Left forelimb (tissue), 1 donor: ENCODE measurements at regions not wholly inside any gene's neighbourhood (a gene's known extent, or its start where the extent isn't known, plus 50 kb on each side); places are given as distances from the start of the nearest gene placed in this dataset.

Source experiments
- DNase-seq: peaks from one replicate; pipeline ENCODE4 v3.0.0-alpha.2; 2018; ENCODE audit warnings: low spot score

DNA sequence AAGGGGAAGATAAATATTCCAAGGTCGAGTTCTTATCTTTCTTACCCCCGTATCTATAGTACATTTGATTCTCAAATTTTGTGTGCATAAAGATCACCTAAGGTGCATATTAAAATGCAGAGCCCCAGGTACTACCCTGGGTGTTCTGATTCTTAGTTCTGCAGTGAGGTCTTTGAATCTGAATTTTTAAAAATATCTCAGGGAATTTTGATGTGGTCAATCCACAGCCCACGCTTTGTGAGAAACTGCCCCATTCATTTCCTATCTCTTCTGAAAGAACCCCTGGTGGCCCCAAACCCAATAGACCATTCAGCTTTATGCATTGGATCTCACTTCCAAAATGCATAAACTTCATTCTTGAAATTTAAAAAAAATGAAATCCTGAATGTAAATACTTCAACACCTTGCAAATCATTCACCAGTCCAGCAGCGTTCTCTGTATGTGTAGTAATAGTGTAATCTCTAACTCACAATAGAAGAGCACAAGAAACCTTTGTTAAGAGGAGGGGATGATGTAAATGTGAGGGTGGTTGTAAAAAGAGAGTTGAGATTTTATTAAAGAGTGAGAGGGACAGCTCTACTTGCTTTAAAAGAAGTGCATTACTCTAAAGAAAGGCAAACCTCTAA lies 108.8 kb upstream of the ZP4 start:
- no peak for DNase-seq

DNA sequence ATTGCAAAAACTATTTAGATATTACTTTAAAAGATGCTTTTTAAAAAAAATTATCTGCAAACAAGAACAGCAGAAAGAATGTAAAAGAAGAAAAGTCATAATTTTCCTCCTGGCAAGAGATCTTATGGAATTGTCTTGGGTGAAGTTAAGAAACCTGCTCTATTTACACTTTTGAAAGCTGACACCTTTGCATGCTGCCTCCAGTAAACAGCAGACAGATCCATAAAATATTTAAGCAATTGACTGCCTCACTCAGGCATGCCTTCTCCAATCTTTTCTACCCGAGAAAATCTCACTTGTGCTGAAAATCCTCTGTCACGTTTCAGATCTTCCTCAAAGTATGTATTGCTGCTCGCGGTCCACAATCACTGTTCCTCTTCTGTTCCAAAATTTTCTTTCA lies 107.9 kb upstream of the ZP4 start:
- DNase-seq = no peak

DNA sequence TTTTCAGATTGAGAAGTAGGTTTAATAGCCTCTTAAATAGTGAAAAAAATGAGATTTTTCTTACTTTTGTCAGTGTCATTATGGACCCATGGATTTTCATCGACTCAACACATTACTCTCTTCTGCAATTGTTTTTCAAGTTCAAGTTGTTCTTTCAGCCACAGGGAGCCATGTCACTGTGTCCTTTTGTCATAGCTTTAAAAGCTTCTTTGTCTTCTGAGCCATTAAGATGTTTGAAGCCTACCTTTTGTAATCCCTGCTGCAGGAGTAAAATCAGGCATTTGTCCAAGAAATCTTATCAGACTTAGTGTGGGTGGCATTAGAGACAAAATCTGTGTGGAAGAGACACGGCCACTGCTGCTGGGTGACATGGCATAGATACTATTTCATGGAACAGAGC lies 92.8 kb upstream of the ZP4 start:
- no peak for DNase-seq

DNA sequence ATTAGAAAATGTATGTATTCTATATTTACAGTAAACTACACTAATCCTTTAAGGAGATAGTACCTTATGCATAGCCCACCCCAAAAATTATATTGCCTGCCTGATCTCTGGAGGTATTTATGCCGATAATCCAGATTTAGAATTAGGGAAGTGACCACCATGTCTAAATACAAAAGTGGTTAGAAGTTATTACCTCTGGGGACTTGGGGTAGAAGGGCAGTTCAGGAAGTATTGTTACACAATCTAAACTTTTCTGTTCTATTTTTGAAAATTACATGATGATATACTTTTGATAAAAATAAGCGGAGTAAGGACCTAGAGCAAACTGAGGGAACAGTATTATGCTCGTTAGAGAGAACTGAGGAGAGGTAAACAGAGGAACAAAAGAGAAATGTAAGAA lies 90.5 kb upstream of the ZP4 start:
- no peak for DNase-seq

DNA sequence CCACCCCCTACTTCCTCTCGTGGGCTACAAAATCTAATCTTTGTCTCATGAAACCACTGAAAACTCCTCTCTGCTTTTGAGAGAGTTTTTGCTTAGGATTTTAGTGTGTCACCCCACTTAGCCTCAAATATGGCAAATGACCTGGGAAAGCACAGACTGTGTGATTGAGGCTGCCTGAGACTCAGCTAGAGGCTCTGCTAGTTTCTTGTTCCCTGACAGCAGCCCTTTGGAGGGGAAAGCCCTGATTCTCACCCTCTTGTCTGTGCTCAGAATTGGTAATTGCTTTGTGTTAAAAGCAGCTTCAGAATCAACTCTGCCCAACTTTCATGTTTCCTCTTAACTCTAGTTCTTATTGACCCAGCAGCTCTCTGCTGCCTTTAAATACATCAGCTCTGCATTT lies 85.6 kb upstream of the ZP4 start:
- DNase-seq = no peak

DNA sequence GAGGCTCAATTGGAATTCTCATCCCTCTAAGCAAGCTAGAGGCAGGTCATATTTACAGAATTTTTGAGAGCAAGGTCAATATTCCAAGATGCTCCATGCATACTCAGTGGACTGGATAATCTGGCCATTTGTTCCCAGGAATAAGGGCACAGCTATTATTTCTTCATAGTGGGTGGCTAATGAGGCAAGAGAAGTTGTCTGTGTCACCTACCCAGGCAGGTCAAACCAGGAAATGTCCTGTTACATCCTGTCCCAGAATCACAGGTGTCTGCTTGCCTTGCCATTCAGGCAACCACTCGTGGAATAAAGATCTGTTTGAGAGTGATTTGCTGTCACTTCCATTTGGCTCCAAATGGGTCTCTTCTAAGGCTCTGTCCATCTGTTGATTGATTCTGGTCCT lies 85.2 kb upstream of the ZP4 start:
- no peak for DNase-seq

DNA sequence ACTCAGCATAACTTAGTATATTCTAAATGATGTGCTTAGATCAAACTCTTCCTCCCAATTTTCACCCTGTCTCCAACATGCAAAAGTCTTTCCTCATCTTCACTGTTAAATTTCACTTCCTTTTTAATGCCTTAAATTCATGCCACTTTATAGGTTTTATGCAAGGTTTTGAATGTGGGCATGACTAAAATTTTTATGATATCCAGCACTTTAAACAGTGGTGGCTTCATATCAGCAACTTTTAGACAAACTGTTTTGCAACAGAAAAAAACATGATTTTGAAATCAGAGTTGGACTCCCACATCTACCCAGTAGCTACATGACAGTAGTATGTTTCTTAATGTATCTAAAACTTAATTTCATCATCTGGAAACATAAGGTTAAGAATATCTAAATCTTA lies 84.7 kb upstream of the ZP4 start:
- no peak for DNase-seq

DNA sequence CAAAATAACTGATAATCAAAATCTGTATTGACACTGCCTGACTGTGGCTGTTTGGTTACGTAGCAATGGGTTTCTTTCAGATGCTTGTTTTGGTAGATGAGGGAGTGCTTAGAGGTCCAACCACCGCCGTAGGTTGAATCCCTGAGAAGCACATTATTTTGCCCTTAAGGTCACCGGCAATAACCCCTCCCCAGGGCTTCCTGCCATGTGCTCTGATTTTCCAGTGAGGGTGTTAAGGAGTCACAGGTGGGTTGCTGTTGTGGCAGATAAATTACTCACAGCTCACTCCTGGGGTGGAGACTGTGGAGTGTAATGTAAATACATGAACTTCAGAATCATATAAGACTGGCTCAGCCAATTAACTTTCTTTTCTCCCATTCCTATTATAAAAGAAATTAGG lies 81.5 kb upstream of the ZP4 start:
- DNase-seq = no peak

DNA sequence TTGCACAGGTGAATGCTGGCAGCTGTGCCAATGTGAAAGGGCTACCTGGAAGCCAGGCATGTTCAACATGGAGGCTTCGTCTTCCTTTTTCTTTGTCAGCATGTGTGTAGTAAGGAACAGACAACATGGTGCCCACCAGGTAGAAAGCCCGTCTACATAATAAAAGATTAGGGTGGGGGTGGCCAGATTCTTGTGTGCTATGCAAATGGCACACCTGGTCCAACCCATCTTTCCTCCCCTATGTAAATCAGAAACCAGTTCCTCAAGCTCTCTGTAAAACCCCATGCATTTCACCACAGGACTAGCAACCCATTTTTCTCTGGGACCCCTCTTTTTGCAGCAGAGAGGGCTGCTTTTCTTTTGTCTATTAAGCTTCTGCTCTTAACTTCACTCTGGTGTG lies 72.3 kb upstream of the ZP4 start:
- no peak for DNase-seq

DNA sequence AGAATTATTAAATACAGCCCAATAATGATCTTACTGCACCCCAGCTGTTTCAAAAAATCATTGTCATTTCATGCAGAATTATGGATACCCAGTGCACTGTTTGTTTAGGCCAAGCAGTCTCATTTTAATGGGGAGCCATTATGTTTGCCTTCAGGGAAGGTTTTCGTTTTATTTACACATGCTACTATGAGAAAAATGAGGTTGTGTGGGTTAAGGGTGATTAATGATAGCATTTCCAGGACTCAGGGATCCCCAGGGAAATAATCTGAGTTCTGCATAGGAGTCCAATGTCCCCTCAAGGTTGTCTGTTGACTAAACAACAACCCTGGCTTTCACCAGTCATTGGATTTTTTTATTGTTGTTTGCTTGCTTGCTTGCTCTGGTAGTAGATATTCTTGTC lies 71.0 kb upstream of the ZP4 start:
- DNase-seq = no peak

DNA sequence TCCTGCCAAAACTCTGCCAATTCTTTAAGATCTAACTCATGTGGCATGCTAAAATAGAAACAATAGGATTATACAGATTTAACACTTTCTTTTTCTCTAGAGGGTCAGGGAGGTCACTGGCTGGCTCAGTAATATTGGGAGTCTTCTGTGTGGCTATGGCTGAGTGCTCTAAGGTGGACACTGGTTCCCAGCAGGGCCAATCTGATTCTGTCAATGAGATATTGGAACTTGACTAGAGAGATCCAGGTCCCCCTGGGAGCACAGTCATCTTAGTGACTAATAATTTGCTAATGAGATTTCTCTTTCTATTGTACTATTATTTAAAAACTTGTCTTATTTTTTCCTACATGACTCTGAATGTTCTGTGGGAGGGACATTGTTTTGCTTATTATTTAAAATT lies 69.1 kb upstream of the ZP4 start:
- DNase-seq = no peak

DNA sequence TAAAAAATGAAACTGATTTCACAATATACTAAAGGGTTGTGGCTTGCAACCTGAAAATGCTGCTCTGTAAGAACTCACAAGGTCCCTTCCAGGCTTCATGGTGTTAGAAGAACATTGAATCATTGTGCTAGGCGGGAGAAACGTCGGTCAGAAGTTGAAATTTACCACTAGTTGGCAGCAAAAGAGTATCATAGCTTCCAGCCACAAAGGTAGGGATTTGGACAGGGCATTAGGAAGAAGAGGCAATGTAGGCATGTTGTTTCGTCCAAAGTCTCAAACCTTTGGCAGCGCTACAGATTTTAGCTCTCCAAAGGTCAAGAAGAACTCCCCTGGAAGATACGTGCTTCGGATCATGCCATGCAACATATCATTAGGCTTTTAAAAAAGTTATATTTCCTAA lies 62.5 kb upstream of the ZP4 start:
- no peak for DNase-seq
